GM12873 (cell line): ENCODE measurements at regions not wholly inside any gene's neighbourhood (a gene's known extent, or its start where the extent isn't known, plus 50 kb on each side); places are given as distances from the start of the nearest gene placed in this dataset.

Experiments used
- TF ChIP-seq, protein P1 (sequence below): IDR thresholded peaks from 2 replicates; pipeline ENCODE4 v1.5.1; 2012; ENCODE audit warnings: low read depth, mild to moderate bottlenecking, moderate library complexity, low read length, control low read depth; ENCODE audit not compliant: insufficient read depth; ENCODE audit errors: missing control alignments

DNA sequence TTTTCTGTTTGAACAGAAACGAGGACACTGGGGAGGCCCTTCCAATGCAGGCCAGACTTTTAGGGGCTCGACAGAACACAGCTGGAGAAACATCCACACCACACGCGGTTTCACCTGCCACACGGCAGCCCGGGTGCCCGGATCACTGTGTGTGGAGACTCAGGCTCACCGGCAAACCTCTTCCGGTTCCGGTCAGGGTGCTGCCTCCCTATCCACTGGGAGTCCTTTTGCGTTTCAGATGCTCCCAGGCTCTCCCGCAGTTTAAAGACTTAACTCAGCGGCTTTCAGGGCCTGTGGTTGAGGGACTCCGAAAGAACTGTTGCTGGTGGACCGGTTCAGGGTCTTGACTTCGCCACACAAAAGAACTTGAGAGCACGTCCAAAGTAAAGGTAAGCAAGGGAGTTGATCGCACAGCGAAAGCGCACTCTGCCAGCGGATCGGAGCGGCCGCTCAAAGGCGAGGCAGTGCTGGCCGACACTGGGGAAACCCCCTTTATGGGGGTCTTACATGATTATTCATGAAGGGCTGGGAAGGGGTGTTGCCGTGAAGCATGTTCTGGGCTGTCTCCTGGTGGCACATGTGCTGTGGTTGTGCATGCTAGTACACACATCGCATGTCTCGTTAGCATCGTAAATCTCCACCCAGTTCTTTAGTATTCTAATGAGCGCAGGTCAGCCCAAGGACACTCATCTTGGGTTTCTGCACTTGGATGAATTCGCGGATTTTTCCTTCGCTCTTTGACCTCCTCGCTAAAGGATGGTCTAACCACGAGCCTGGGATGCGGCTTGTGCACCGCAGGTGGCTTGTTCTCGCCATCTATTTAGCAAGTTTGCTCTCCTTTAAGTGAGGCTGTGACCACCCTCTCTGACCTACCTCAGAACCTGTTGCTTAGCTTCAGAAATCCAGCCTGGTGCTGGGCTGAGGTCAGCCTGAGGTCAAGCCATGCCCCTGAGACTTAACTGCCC is 180.3 kb downstream of the CDH26 start:
- TF ChIP-seq, protein P1, sequence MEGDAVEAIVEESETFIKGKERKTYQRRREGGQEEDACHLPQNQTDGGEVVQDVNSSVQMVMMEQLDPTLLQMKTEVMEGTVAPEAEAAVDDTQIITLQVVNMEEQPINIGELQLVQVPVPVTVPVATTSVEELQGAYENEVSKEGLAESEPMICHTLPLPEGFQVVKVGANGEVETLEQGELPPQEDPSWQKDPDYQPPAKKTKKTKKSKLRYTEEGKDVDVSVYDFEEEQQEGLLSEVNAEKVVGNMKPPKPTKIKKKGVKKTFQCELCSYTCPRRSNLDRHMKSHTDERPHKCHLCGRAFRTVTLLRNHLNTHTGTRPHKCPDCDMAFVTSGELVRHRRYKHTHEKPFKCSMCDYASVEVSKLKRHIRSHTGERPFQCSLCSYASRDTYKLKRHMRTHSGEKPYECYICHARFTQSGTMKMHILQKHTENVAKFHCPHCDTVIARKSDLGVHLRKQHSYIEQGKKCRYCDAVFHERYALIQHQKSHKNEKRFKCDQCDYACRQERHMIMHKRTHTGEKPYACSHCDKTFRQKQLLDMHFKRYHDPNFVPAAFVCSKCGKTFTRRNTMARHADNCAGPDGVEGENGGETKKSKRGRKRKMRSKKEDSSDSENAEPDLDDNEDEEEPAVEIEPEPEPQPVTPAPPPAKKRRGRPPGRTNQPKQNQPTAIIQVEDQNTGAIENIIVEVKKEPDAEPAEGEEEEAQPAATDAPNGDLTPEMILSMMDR = no peak

GRCh38 chr20:60139663-60140446 is 181.6 kb downstream of the CDH26 start:
- TF ChIP-seq, protein P1 = no peak

DNA sequence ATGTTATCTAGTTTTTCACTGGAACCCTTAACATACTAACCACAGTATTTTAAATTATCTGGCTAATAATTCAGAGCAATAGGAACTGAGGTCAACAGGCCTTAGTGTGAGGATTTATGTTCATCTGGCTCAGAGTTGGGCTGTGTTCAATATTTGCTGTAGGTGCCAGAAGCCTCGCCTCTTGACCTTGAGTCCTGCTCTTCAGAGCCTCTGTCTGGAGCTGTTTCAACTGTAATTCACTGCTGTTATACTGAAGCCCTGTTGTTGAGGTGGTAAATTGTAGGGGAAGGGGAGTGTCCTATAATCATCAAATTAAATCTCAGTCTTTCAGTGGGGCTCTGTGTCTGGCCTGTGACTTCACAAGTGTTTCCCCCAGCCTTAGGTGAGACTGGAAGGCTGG is 184.4 kb downstream of the CDH26 start:
- TF ChIP-seq, protein P1 = no peak

DNA sequence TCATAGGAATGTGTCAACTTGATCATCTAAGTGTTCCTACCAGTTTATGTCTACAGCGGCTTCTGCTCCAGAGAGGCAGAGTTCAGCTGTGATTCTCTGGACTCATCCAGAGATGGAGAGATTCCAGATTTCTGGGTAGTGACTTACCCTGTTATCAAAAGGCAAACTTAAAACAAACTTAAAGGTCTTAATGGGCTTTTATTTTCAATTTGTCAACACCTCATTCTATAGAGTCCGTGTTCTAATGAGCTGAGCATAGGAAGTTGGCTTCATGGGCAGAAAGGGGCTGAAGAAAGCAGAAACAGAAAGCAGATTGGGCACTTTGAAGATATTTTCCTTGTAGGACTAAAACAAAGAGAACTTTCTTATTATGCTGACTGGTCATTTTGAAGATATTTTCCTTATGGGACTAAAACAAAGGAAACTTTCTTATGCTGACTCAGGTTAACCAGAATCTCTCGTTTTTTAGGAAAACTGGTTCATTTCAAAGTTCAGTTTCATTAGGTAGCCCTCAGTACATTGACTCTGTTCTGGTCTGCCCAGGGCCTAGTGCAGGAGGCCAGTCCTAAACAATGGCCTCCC is 185.1 kb downstream of the CDH26 start:
- TF ChIP-seq, protein P1 = no peak

- TF ChIP-seq, protein P1 = no peak
Measured at GRCh38 chr20:60144404-60144803, 186.2 kb downstream of the CDH26 start.

GRCh38 chr20:60144974-60145527 is 186.8 kb downstream of the CDH26 start:
- TF ChIP-seq, protein P1 = no peak
